ENCODE measurements at regions not wholly inside any gene's neighbourhood (a gene's known extent, or its start where the extent isn't known, plus 50 kb on each side); places are given as distances from the start of the nearest gene placed in this dataset.

GRCh38 chr4:81919810-81920209 lies 448.1 kb upstream of the RASGEF1B start:
- H3K4me3 ChIP-seq: no peak overlapping the region
- no peak for TF ChIP-seq POLR2A (IDR thresholded peaks at IDR 0.05)
- TF ChIP-seq CTCF (IDR thresholded peaks at IDR 0.05): peak in 1 of 6 experiments; percentile 3
- no peaks in the 10 kb centered on the region for H3K4me1 ChIP-seq
- whole genome bisulfite sequencing, 2 donors: 88 to 100% methylated on average over 1 of the region's 1 CpG
- DNase-seq: no peak
- H3K27ac ChIP-seq: no peak overlapping the region
- no peaks in the 10 kb centered on the region for H3K36me3 ChIP-seq
- no peaks in the 10 kb centered on the region for H3K27me3 ChIP-seq
- no peaks in the 10 kb centered on the region for H3K9me3 ChIP-seq
- intact Hi-C loops (cut with DNase I): no loop called here

DNA sequence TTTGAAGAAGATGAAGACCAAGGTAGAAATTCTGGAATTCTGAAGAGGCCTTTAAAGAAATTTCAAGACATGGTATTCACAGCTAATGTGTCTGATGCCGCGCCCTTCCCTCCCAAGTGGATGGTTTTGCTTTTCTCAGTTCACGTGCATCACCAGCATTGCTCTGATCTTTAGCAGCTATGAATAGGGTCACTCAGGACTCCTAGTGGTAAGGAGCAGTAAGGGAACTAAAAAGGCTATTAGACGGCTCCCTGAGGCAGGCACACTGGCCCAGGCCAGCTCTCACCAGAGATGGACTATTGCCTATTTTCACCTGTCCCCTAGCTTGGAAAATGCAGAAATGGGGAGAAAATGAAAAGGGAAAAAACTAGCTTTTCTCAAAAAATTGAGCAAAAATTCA lies 447.5 kb upstream of the RASGEF1B start:
- no peaks in the 10 kb centered on the region for H3K27me3 ChIP-seq
- H3K4me1 ChIP-seq: no peaks in the 10 kb centered on the region
- TF ChIP-seq POLR2A (IDR thresholded peaks at IDR 0.05) (no peak), CTCF (IDR thresholded peaks at IDR 0.05) (peak in 1 of 6 experiments; percentile 44)
- H3K9me3 ChIP-seq: no peaks in the 10 kb centered on the region
- no peaks in the 10 kb centered on the region for H3K36me3 ChIP-seq
- no peak overlapping the region for H3K4me3 ChIP-seq
- 63 to 77% methylated on average over 4 of the region's 4 CpGs for whole genome bisulfite sequencing, 2 donors
- H3K27ac ChIP-seq: no peak overlapping the region
- intact Hi-C loops (cut with DNase I): no loop called here
- DNase-seq: no peak

DNA sequence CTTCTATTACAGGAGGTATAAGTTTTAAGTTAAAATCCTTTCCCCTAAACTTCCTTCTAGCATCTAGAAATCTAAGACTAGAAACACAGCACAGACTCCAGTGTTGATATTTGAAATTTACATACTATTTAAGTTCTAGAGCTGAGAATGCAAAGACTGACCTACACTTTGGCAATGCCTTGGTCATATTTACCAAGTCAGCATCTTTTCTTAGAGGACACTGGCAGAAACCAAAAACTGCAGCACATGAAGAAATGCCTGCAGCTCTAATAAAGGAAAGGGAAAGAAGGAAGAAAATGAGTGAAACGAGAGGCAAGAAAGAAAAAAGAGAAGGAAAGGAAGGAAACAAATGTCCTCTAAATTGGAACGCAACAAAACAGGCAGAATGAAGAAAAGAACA lies 443.7 kb upstream of the RASGEF1B start:
- no peak overlapping the region for H3K27ac ChIP-seq
- H3K4me1 ChIP-seq: no peaks in the 10 kb centered on the region
- 54 to 67% methylated on average over 2 of the region's 2 CpGs for WGBS, 2 donors
- TF ChIP-seq CTCF (IDR thresholded peaks at IDR 0.05): no peak
- TF ChIP-seq POLR2A (IDR thresholded peaks at IDR 0.05): no peak
- H3K9me3 ChIP-seq: no peaks in the 10 kb centered on the region
- no peak for DNase-seq
- no peaks in the 10 kb centered on the region for H3K36me3 ChIP-seq
- intact Hi-C loops (cut with DNase I): no loop called here
- no peak overlapping the region for H3K4me3 ChIP-seq
- H3K27me3 ChIP-seq: no peaks in the 10 kb centered on the region

- Histone ChIP-seq H3K9me3 (no peaks in the 10 kb centered on the region), H3K4me3 (no peak overlapping the region), H3K4me1 (no peaks in the 10 kb centered on the region), H3K36me3 (no peaks in the 10 kb centered on the region), H3K27ac (no peak overlapping the region), H3K27me3 (no peaks in the 10 kb centered on the region)
- no peak for DNase-seq
- TF ChIP-seq POLR2A (IDR thresholded peaks at IDR 0.05): no peak
- intact Hi-C loops (cut with DNase I): no loop called here
Measured at GRCh38 chr4:81914623-81915022, 442.9 kb upstream of the RASGEF1B start.

- Histone ChIP-seq H3K4me3 (no peak overlapping the region), H3K36me3 (no peaks in the 10 kb centered on the region), H3K27ac (no peak overlapping the region), H3K4me1 (no peaks in the 10 kb centered on the region), H3K27me3 (no peaks in the 10 kb centered on the region), H3K9me3 (no peaks in the 10 kb centered on the region)
- WGBS, 2 donors: 29 to 30% methylated on average over 11 of the region's 12 CpGs
- DNase-seq: no peak
- intact Hi-C loops (cut with DNase I): no loop called here
- TF ChIP-seq CTCF (IDR thresholded peaks at IDR 0.05) (peak; percentile 12 to 58 (median 36)), POLR2A (IDR thresholded peaks at IDR 0.05) (no peak)
Measured at GRCh38 chr4:81913427-81913879, 441.7 kb upstream of the RASGEF1B start.

- Histone ChIP-seq H3K27ac (no peak overlapping the region), H3K4me3 (no peak overlapping the region), H3K9me3 (no peaks in the 10 kb centered on the region), H3K4me1 (no peaks in the 10 kb centered on the region), H3K36me3 (no peaks in the 10 kb centered on the region), H3K27me3 (no peaks in the 10 kb centered on the region)
- 29 to 33% methylated on average over 1 of the region's 1 CpG for WGBS, 2 donors
- no peak for DNase-seq
- intact Hi-C loops (cut with DNase I): no loop called here
- TF ChIP-seq CTCF (IDR thresholded peaks at IDR 0.05): no peak
Measured at GRCh38 chr4:81912376-81913030, 440.8 kb upstream of the RASGEF1B start.

Measured in esophagus squamous epithelium (tissue), 5 donors.